CD14-positive monocyte (primary cell): ENCODE measurements at regions not wholly inside any gene's neighbourhood (a gene's known extent, or its start where the extent isn't known, plus 50 kb on each side); places are given as distances from the start of the nearest gene placed in this dataset.

Experiments used
- DNase-seq, 3 donors: peaks; one replicate each; pipeline ENCODE4 v3.0.0-alpha.2; 2011 to 2022
- H2AFZ ChIP-seq: 2 replicates; pipeline ENCODE4 v1.6.0; 2012; ENCODE audit warnings: mild to moderate bottlenecking, low read depth, low read length, inconsistent platforms; ENCODE audit not compliant: insufficient read depth, poor library complexity, severe bottlenecking
- H3K27ac ChIP-seq, 2 donors: 1 replicate in 1 of 2; 2 replicates in 1 of 2; pipeline ENCODE4 v1.5.1; 2012 to 2013; ENCODE audit warnings: low read length in 2 of 2, control low read depth in 1 of 2, inconsistent platforms in 1 of 2, low read depth in 1 of 2, mild to moderate bottlenecking in 1 of 2
- H3K27me3 ChIP-seq, 2 donors: one replicate each; pipeline versions ENCODE4 v1.6.0 to v1.6.1; 2011 to 2013; ENCODE audit warnings: low read length in 2 of 2; ENCODE audit not compliant: control insufficient read depth in 2 of 2, insufficient read depth in 2 of 2
- H3K36me3 ChIP-seq, 2 donors: replicated peaks in 1 of 2; 1 replicate in 1 of 2; 2 replicates in 1 of 2; pipeline versions ENCODE4 v1.5.1 to v1.6.1; 2012 to 2013; ENCODE audit warnings: low read length in 2 of 2, control low read depth in 1 of 2, inconsistent platforms in 1 of 2, mild to moderate bottlenecking in 1 of 2; ENCODE audit not compliant: insufficient read depth in 2 of 2, control insufficient read depth in 1 of 2
- H3K4me1 ChIP-seq, 2 donors: 1 replicate in 1 of 2; 2 replicates in 1 of 2; pipeline versions ENCODE4 v1.5.1 to v1.6.1; 2012 to 2013; ENCODE audit warnings: low read length in 2 of 2, control low read depth in 1 of 2, inconsistent platforms in 1 of 2, mild to moderate bottlenecking in 1 of 2, moderate library complexity in 1 of 2; ENCODE audit not compliant: insufficient read depth in 2 of 2, control insufficient read depth in 1 of 2
- H3K4me2 ChIP-seq: replicated peaks from 2 replicates; pipeline ENCODE3; 2012; ENCODE audit warnings: low read length, moderate library complexity, mild to moderate bottlenecking; ENCODE audit not compliant: poor library complexity, severe bottlenecking; ENCODE audit errors: extremely low read depth
- H3K4me3 ChIP-seq, 3 experiments: fragments of 200-600 bp in 1 of 3; sonication (generic) in 1 of 3; replicated peaks in 1 of 3; 1 replicate in 2 of 3; 2 replicates in 1 of 3; pipeline ENCODE4 v1.5.1; 2011 to 2013; ENCODE audit warnings: low read length in 3 of 3, mild to moderate bottlenecking in 3 of 3, control low read depth in 2 of 3, low read depth in 2 of 3, inconsistent platforms in 1 of 3, moderate library complexity in 1 of 3
- H3K79me2 ChIP-seq: 2 replicates; pipeline ENCODE4 v1.6.0; 2012; ENCODE audit warnings: mild to moderate bottlenecking, control low read depth, inconsistent platforms, low read length, moderate library complexity; ENCODE audit not compliant: insufficient read depth
- H3K9ac ChIP-seq: 2 replicates; pipeline ENCODE4 v1.6.0; 2017; ENCODE audit warnings: low read length, mild to moderate bottlenecking; ENCODE audit not compliant: insufficient read depth, poor library complexity, severe bottlenecking
- H3K9me3 ChIP-seq, 2 donors: replicated peaks in 1 of 2; 1 replicate in 1 of 2; 2 replicates in 1 of 2; pipeline versions ENCODE4 v1.5.1 to v1.6.1; 2012 to 2013; ENCODE audit warnings: low read length in 2 of 2, control low read depth in 1 of 2; ENCODE audit not compliant: control insufficient read depth in 1 of 2, insufficient read depth in 1 of 2
- H4K20me1 ChIP-seq: 2 replicates; pipeline ENCODE4 v1.6.0; 2012; ENCODE audit warnings: mild to moderate bottlenecking, low read length, control low read depth, moderate library complexity; ENCODE audit not compliant: insufficient read depth
- H3K27ac Mint-ChIP-seq, 7 donors: one replicate each; pipeline ENCODE4 v1.8.0; 2020; ENCODE audit warnings: mild to moderate bottlenecking in 7 of 7, mixed read lengths in 7 of 7, moderate library complexity in 6 of 7, inconsistent platforms in 2 of 7
- H3K27me3 Mint-ChIP-seq, 3 donors: one replicate each; pipeline ENCODE4 v1.8.0; 2021 to 2022; ENCODE audit warnings: low read depth in 3 of 3, mild to moderate bottlenecking in 3 of 3, mixed read lengths in 3 of 3, moderate library complexity in 3 of 3, inconsistent platforms in 1 of 3
- H3K36me3 Mint-ChIP-seq, 2 donors: one replicate each; pipeline ENCODE4 v1.8.0; 2020; ENCODE audit warnings: mixed read lengths in 2 of 2, inconsistent platforms in 1 of 2, mild to moderate bottlenecking in 1 of 2
- H3K4me1 Mint-ChIP-seq: one replicate; pipeline ENCODE4 v1.8.0; 2020; ENCODE audit warnings: mild to moderate bottlenecking, mixed read lengths
- H3K4me3 Mint-ChIP-seq, 2 donors: one replicate each; pipeline ENCODE4 v1.8.0; 2020; ENCODE audit warnings: mild to moderate bottlenecking in 2 of 2, mixed read lengths in 2 of 2, moderate library complexity in 1 of 2
- H3K9me3 Mint-ChIP-seq, 7 donors: one replicate each; pipeline ENCODE4 v1.8.0; 2020 to 2022; ENCODE audit warnings: mixed read lengths in 7 of 7, mild to moderate bottlenecking in 6 of 7, moderate library complexity in 6 of 7, inconsistent platforms in 2 of 7
- CTCF ChIP-seq: fragments of 200-600 bp; IDR thresholded peaks from one replicate; pipeline ENCODE4 v1.8.0; 2022; ENCODE audit warnings: antibody characterized with exemption, mild to moderate bottlenecking
- WGBS: methylation state at CpG from one replicate; pipeline ENCODE4 v1.1.5; 2013; ENCODE audit warnings: missing lambda C conversion rate; ENCODE audit not compliant: insufficient coverage; 5-methylcytosine and 5-hydroxymethylcytosine counted together
- intact Hi-C, 2 donors: fragments of 100-400 bp; cut with micrococcal nuclease; formaldehyde crosslinking; loops; one replicate each; pipeline versions ENCODE4 v1.15.0 to v1.15.1; 2023

GRCh38 chr2:52970642-52971041 is 797.0 kb upstream of the CHAC2 start:
- H3K36me3 Mint-ChIP-seq, result no peaks in the 10 kb centered on the region
- no CpG with 5 or more reads among the region's 1 CpG for WGBS
- H4K20me1 ChIP-seq, result no peaks in the 10 kb centered on the region

GRCh38 chr2:52968043-52968442 is 799.6 kb upstream of the CHAC2 start:
- no peaks in the 10 kb centered on the region for H3K9me3 ChIP-seq
- no peak overlapping the region for H3K27ac ChIP-seq
- no peak overlapping the region for H3K9ac ChIP-seq
- Mint-ChIP-seq H3K36me3 (no peaks in the 10 kb centered on the region), H3K4me3 (no peak overlapping the region), H3K4me1 (no peaks in the 10 kb centered on the region), H3K27me3 (no peaks in the 10 kb centered on the region), H3K9me3 (peaks cover 0 to 6% (median 0%) of the 10 kb centered on the region in 7 donors), H3K27ac (no peak overlapping the region)
- intact Hi-C loops, result no loop called here
- no CpG with 5 or more reads among the region's 1 CpG for WGBS
- H3K27me3 ChIP-seq, result no peaks in the 10 kb centered on the region
- H3K4me2 ChIP-seq, result no peak overlapping the region
- H3K36me3 ChIP-seq, result no peaks in the 10 kb centered on the region
- no peaks in the 10 kb centered on the region for H3K4me1 ChIP-seq
- no peak for TF ChIP-seq CTCF
- no peak overlapping the region for H3K4me3 ChIP-seq
- no peaks in the 10 kb centered on the region for H4K20me1 ChIP-seq
- no peaks in the 10 kb centered on the region for H3K79me2 ChIP-seq
- no peak for DNase-seq
- no peak overlapping the region for H2AFZ ChIP-seq

More at GRCh38 chr2:52970642-52971041, 797.0 kb upstream of the CHAC2 start:
- Histone ChIP-seq H3K4me2 (no peak overlapping the region), H3K9ac (no peak overlapping the region), H3K27me3 (no peaks in the 10 kb centered on the region), H2AFZ (no peak overlapping the region), H3K79me2 (no peaks in the 10 kb centered on the region), H3K27ac (no peak overlapping the region), H3K9me3 (no peaks in the 10 kb centered on the region), H3K36me3 (no peaks in the 10 kb centered on the region), H3K4me3 (no peak overlapping the region), H3K4me1 (no peaks in the 10 kb centered on the region)
- intact Hi-C loops, result no loop called here
- H3K27me3 Mint-ChIP-seq, result peaks cover 0 to 1% (median 0%) of the 10 kb centered on the region in 3 donors
- no peak for TF ChIP-seq CTCF
- DNase-seq, result no peak
- H3K4me3 Mint-ChIP-seq, result no peak overlapping the region
- H3K4me1 Mint-ChIP-seq, result no peaks in the 10 kb centered on the region
- peaks cover 0 to 6% (median 0%) of the 10 kb centered on the region in 7 donors for H3K9me3 Mint-ChIP-seq
- H3K27ac Mint-ChIP-seq, result no peak overlapping the region
